ENCODE measurements at regions not wholly inside any gene's neighbourhood (a gene's known extent, or its start where the extent isn't known, plus 50 kb on each side); places are given as distances from the start of the nearest gene placed in this dataset.

DNA sequence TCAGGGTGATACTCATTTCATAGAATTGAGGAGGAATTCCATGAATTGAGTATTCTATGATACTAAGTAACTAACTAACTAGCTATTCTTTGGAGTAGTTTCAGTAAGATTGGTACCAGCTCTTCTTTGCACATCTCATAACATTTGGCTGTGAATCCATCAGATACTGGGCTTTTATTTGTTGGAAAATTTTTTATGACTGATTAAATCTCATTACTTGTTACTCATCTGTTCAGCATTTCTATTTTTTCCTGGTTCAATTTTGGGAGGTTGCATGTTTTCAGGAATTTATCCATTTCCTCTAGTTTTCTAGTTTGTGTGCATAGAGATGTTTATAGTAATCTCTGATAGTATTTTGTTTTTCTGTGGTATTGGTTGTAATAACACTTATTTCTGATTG is 70.8 kb upstream of the FREM3 start:
- no peak for TF ChIP-seq EZH2 (IDR thresholded peaks at IDR 0.05; ENCODE audit: borderline replicate concordance)
- no peak for TF ChIP-seq CTCF (IDR thresholded peaks at IDR 0.05; ENCODE audit: poor library complexity)
- no peak for TF ChIP-seq EZH2phosphoT487 (IDR thresholded peaks at IDR 0.05; ENCODE audit: low read depth, severe bottlenecking, unreplicated experiment)
